ENCODE measurements at regions not wholly inside any gene's neighbourhood (a gene's known extent, or its start where the extent isn't known, plus 50 kb on each side); places are given as distances from the start of the nearest gene placed in this dataset.

- DNase-seq = no peak
Observed at GRCh38 chr17:33404070-33404819, 111.2 kb upstream of the ASIC2 start.

DNA sequence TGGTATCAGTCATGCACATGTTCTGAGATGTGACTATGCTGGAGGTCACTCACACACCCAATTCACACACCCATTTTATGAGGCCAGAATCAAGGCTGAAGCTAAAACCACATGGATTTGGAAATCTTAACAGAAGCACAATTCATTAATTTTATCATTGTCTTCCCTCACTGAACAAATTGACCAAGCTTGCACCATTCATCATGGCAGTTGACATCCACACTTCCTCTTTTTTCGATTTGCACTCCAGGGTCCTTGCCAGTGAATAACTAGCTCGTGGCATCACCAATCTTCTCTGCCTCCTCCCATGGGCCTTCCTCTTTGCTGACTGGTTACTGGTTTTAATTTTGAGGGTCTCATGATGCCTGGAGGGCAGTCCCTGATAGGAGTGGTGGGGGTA is 123.0 kb upstream of the ASIC2 start:
- DNase-seq = no peak

- no peak for DNase-seq
Observed at GRCh38 chr17:33421933-33422332, 128.8 kb upstream of the ASIC2 start.

DNA sequence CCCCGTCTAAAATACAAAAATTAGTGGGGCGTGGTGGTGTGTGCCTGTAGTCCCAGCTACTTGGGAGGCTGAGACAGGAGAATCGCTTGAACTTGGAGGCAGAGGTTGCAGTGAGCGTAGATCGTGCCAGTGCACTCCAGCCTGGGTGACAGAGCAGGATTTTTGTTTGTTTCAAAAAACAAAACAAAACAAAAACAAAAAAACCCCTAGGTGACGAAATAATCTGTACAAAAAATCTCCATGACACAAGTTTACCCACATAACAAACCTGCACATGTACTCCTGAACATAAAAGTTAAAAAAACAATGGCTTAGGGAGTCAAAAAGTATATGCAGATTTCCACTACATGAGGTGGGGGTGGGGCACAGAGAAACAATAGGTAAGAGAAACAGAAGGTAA is 140.5 kb upstream of the ASIC2 start:
- no peak for DNase-seq

DNA sequence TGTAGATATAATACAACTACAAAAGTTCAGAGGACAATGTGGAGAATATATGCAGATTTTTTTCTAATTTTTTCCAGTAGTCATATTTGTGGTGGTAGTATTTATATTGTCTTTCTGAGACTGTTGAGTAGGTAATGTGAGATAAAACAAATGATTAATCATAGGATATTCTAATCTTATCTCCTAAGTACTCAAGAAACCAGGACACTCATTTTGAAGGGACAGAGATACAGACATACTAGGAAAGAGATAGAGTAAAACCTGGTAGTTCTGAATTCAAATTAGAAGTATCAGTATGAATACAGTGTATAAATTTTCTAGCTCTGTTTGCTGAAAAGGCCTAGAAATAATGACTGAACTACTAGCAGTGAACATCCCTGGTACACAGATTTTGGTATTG is 141.7 kb upstream of the ASIC2 start:
- DNase-seq = no peak

GRCh38 chr17:33435721-33436301 is 142.7 kb upstream of the ASIC2 start:
- DNase-seq = no peak

DNA sequence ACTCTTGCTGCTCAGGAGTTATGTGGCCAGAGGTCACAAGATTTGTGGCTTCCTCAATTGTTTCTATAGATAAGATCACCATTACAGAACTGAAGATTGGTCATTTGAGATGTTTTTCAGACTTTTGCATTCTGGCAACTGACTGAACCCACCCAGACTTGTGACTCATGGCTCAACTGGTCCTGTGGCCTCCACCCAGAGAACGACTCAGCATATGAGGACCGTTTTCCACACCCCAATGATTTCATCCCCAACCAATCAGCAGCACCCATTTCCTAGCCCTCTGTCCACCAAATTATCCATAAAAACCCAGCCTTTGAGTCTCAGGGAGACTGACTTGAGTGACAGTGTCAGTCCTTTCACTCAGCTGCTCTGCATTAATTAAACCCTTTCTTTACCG is 143.2 kb upstream of the ASIC2 start:
- DNase-seq = no peak

DNA sequence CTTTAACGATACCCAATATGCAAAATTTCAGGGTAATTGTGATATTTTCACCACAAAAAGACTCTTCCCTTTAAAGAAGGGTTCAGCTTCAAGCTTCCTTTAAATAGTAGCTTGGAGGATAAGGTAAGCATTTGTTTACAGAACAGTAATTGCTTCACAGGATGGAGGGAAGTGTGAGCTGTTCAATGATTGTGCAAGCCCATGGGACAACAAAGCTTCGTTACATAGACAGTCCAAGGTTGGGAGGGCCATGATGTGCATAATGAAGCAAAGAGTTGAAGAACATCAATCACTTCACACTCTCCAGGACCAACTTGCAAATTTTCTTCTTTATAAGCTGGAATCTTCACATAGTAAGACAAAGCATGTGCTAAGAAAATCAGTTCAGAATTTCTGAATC is 145.0 kb upstream of the ASIC2 start:
- no peak for DNase-seq

DNA sequence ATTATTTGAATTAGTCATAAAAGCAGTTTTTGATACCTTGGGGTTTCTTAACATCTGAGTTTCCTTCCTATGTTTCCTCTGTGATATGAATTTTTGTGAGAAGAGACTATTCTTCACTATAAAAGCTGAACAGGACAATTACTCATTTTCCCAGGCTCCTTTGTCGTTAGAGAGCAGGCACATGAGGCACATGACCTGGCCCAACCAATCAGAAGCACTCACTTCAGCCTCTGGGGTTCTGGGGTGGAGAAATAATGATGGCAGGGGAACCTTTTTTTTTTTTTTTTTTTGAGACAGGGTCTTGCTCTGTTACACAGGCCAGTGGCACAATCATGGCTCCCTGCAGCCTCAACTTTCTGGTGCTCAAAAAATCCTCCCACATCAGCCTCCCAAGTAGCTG is 145.5 kb upstream of the ASIC2 start:
- no peak for DNase-seq

DNA sequence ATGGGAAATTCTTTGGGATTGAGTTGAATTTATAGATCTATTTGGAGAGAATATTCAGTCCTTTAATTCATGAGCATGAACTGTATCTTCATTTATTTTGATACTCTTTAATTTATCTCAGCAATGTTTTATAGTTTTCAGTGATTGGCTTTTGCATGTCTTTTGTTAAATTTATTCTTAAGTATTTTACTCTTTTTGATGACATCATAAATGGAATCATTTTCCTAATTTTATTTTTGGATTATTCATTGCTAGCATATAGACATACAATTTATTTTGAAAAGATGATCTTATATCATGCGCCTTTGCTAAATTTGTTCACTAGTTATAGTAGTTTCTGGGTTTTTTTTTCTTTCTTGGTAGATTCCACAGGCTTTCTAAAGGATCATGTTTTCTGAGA is 149.2 kb upstream of the ASIC2 start:
- no peak for DNase-seq

DNA sequence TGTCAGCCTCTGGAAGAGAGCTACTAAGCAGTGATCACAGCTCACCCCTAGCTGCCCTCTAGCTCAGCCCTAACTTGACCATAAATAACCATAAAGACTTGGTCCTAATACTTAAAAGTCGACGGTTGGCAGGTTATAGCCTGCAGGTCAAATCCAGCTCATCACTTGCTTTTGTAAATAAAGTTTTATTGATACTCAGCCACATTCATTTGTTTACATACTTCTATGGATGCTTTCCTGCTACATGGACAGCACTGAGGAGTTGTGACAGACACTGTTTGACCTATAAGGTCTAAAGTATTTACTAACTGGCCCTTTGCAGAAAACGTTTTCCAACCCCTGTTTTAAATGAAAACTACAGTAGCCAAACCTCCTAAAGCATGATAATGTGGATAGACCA is 151.6 kb upstream of the ASIC2 start:
- no peak for DNase-seq

- no peak for DNase-seq
Observed at GRCh38 chr17:33447090-33447489, 154.0 kb upstream of the ASIC2 start.

- DNase-seq = no peak
Observed at GRCh38 chr17:33451221-33451620, 158.1 kb upstream of the ASIC2 start.

- no peak for DNase-seq
Observed at GRCh38 chr17:33457477-33457876, 164.4 kb upstream of the ASIC2 start.

DNA sequence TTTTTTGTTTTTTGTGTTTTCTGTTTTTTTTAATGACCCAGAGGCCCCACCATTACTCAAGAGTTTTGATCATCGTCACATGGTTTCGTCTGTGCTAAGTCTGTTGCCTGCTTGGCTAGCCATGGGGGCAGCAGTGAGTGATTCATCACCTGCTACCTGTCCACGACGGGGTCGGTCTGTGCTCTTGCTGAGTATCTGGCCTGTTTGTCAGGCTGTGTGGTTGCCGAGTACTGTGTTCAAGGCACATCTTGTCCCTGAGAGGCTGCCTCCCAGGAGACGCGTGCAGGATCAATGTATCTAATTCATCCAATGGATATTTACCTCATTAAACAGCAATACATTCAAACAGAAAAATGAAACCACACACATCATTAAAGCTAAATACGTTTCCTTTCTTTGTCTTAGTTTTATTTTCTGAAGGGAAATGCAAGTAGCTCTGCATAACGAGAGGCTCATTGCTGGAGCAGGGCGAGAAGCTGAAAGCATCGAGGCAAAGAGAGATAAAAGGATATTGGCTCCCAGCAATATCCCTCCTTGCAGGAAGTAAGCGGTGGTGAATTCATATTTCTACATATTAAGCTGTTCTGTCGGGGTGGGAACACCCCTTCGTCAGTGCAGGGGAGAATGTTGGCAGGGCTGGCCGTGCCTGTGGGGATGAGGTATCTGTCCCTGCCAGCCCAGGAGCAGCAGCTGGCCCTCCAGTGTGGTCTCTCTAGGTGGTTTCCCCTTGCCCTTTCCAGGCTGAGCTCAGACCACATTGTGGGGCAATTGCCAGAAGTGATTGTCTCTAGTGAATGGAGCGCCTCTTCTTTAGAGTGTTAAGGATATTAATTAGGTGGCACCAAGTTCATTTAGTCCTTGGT is 166.2 kb upstream of the ASIC2 start:
- DNase-seq = no peak

DNA sequence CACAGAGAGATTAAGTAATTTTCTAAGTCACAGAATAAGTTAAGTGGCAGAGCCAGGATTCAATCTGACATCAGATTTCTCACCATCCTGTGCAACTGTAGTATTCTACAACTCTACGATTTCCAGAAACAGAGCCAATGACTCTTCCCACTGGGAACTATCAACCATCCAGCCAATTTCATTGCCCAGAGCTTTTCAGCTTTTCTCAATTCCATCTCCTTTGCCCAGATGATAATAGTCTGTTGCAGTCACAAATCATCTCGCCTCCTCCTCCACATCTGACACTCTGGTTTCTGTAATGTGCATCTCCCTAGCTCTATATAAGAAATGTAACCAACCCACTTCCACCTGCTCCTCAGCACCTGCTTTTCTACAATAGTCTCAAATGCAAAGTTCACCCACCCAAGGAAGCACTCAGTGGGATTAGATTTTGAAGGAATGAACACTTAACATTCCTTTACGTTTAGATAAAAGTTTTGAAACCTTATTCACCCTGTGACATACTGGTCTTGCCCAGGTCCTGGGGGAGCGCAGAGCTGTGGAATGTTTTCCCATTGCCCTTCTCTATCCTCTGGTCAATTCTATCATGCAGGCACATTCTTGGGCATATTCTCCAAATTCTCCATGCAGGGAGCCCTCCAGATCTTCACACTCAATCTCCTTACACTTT is 167.8 kb upstream of the ASIC2 start:
- no peak for DNase-seq

DNA sequence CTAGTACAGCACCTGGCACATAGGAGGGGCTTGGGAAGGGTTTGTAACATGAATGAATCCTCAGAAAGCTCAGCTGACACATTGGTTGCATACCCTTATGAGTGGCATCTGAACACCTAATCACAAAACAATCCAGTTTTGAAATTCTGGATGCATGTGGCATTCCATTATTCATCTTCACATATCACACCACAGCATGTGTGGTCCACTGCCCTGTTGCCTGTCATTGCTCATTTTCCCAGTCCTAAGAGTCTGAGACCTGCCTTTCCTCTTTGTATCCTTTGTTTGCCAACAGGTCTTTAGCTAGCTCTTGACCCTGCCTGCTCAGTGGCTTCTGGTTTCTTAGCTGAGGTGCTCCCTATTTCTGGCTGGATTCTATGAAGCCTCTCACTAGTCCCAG is 170.8 kb upstream of the ASIC2 start:
- DNase-seq = no peak

DNA sequence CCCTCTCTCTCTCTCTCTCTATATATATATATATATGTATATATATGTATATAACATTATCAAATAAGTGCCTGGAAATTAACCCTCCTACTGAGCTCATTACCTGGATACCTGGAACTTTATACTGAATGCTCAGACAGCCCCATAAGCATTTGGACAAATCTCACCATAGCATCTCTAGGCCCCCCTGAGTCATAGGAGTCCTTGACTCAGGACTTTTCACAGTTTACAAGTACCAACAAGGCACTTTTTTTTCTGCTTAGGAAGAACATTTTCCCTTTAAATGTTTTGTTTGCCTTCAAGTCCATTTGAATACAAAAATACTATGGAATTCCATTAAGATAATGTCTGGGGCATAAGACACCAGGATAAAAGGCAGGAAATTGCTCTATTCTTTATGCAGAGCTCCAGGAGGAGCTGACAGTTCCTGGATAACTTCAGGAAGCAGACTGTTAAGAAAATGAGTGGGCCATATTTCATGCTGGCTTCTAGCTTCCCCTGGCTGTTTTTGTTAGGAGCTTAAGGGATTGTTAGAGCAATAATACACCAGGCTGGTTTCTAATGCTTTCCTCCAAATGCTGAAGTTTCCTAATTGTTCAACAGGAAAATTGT is 171.7 kb upstream of the ASIC2 start:
- no peak for DNase-seq

DNA sequence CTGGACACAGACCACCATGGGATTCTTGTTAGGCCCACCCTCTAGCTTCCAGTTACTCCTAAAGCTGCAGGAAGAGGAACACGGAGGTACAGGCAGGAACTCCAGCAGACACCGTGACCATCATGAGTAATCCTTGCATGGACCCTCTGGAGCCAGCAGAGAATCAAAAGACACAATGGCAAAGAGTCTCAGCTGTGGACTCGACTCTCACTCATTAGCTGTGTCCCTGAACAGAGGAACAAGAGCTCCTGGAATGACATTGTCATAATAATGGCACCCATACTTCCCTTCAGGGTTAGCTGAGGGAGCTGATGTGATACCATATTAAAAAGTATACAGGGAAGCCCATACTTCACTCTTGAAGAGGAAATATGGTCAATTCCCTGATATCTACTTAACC is 176.3 kb upstream of the ASIC2 start:
- no peak for DNase-seq

DNA sequence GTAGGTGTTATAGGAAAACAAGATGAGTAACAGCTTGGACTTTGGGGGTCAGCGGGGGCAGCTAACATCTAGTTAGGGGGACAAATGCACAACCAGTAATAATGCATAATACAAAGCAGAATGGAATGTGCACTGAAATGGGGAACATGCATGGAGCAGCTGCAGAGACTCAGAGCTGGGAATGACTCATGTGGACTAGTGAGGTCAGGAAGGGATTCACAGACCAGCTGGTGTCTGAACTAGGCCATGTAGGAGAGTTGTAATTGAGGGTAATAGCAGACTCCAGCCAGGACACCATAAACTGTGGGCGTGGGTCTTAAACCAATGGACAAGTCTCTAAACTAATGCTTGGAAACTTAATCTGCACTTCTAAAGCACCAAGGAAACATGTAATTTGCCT is 176.8 kb upstream of the ASIC2 start:
- no peak for DNase-seq

GRCh38 chr17:33473061-33473460 is 180.0 kb upstream of the ASIC2 start:
- DNase-seq = no peak

GRCh38 chr17:33474789-33475188 is 181.7 kb upstream of the ASIC2 start:
- no peak for DNase-seq

DNA sequence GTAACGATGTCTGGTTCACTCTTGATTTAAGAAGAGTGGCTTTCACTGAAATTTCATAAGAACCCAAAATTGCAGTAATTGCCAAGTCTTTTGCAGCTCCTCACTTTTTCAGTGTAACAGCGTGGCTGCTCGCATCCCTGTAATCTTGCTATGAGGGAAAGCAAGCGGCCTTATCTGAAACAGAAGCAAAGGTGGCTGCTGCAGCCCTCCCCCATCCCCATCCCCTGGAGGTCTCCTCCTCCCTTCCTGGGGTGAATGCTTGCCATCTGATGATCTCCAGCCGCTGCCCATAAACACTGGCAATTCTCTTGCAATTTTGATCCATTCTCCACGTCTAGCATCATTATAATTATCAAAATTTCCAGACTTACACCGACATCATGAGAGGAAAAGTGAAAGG is 182.5 kb upstream of the ASIC2 start:
- no peak for DNase-seq
